GM06990 (cell line): ENCODE measurements at regions not wholly inside any gene's neighbourhood (a gene's known extent, or its start where the extent isn't known, plus 50 kb on each side); places are given as distances from the start of the nearest gene placed in this dataset.

Source experiments
- DNase-seq: peaks from one replicate; pipeline ENCODE4 v3.0.0-alpha.2; 2011; ENCODE audit not compliant: insufficient read length; ENCODE audit errors: extremely low read depth
- H3K27me3 ChIP-seq: replicated peaks from 2 replicates; pipeline ENCODE4 v1.6.0; 2011; ENCODE audit warnings: low read length; ENCODE audit not compliant: control insufficient read depth, insufficient read depth
- H3K36me3 ChIP-seq: 2 replicates; pipeline ENCODE4 v1.5.1; 2011; ENCODE audit warnings: low read length; ENCODE audit not compliant: control insufficient read depth, insufficient read depth
- H3K4me3 ChIP-seq: replicated peaks from 2 replicates; pipeline ENCODE4 v1.5.1; 2011; ENCODE audit warnings: low read depth, mild to moderate bottlenecking, control low read depth, low read length
- CTCF ChIP-seq: IDR thresholded peaks from 2 replicates; pipeline ENCODE4 v1.5.1; 2011; ENCODE audit warnings: low read length, control low read depth, mild to moderate bottlenecking, inconsistent platforms; ENCODE audit not compliant: insufficient read depth, poor library complexity, severe bottlenecking

- no peak overlapping the region for H3K4me3 ChIP-seq
- DNase-seq = no peak
- no peaks in the 10 kb centered on the region for H3K36me3 ChIP-seq
- peaks cover under 1% of the 10 kb centered on the region; the same call in 1 of the 2 replicates for H3K27me3 ChIP-seq
- no peak for TF ChIP-seq CTCF
Measured at GRCh38 chr12:24555730-24556129, 393.2 kb downstream of the BCAT1 start.

- no peak for TF ChIP-seq CTCF
- no peaks in the 10 kb centered on the region for H3K27me3 ChIP-seq
- no peaks in the 10 kb centered on the region for H3K36me3 ChIP-seq
- no peak overlapping the region for H3K4me3 ChIP-seq
- no peak for DNase-seq
Measured at GRCh38 chr12:24554612-24555295, 394.1 kb downstream of the BCAT1 start.

- H3K27me3 ChIP-seq = no peaks in the 10 kb centered on the region
- no peak for DNase-seq
- H3K36me3 ChIP-seq = no peaks in the 10 kb centered on the region
- no peak for TF ChIP-seq CTCF
- no peak overlapping the region for H3K4me3 ChIP-seq
Measured at GRCh38 chr12:24553259-24553658, 395.6 kb downstream of the BCAT1 start.

- Histone ChIP-seq H3K4me3 (no peak overlapping the region), H3K36me3 (no peaks in the 10 kb centered on the region), H3K27me3 (no peaks in the 10 kb centered on the region)
- no peak for DNase-seq
- TF ChIP-seq CTCF = no peak
Measured at GRCh38 chr12:24551163-24551786, 397.6 kb downstream of the BCAT1 start.

- Histone ChIP-seq H3K4me3 (no peak overlapping the region), H3K27me3 (no peaks in the 10 kb centered on the region), H3K36me3 (no peaks in the 10 kb centered on the region)
- TF ChIP-seq CTCF = no peak
- DNase-seq = no peak
Measured at GRCh38 chr12:24550609-24551008, 398.3 kb downstream of the BCAT1 start.

GRCh38 chr12:24546661-24547060 lies 402.2 kb downstream of the BCAT1 start:
- H3K36me3 ChIP-seq = no peaks in the 10 kb centered on the region

More at GRCh38 chr12:24546661-24547060, 402.2 kb downstream of the BCAT1 start:
- DNase-seq = no peak
- Histone ChIP-seq H3K4me3 (no peak overlapping the region), H3K27me3 (no peaks in the 10 kb centered on the region)
- no peak for TF ChIP-seq CTCF
